Activated CD4-positive, alpha-beta T cell treated with anti-CD3 and anti-CD28 coated beads for 24 hours (primary cell): ENCODE measurements at regions not wholly inside any gene's neighbourhood (a gene's known extent, or its start where the extent isn't known, plus 50 kb on each side); places are given as distances from the start of the nearest gene placed in this dataset.
"Not testable (repeated sequence)": the region's sequence is repeated elsewhere in the genome, so short reads cannot be mapped to it uniquely, and the experiment has no call there.

ENCODE experiments used
- DNase-seq, 2 donors: peaks; one replicate each; pipeline ENCODE4 v3.0.0-alpha.2; 2020; ENCODE audit warnings: low read depth in 2 of 2

GRCh38 chr6:144532238-144532637, 247.1 kb downstream of the UTRN start:
- not testable (repeated sequence) for DNase-seq

- DNase-seq: no peak
Observed at GRCh38 chr6:144534180-144534579, 249.0 kb downstream of the UTRN start.

GRCh38 chr6:144535630-144536029, 250.5 kb downstream of the UTRN start:
- DNase-seq: no peak

- no peak for DNase-seq
Observed at GRCh38 chr6:144536079-144536478, 250.9 kb downstream of the UTRN start.

GRCh38 chr6:144543006-144543871, 258.1 kb downstream of the UTRN start:
- no peak for DNase-seq

GRCh38 chr6:144544266-144544830, 259.2 kb downstream of the UTRN start:
- DNase-seq: no peak

GRCh38 chr6:144546807-144547206, 261.7 kb downstream of the UTRN start:
- DNase-seq: no peak

GRCh38 chr6:144547409-144547808, 262.3 kb downstream of the UTRN start:
- no peak for DNase-seq

- DNase-seq: no peak
Observed at GRCh38 chr6:144548536-144548935, 263.4 kb downstream of the UTRN start.

- DNase-seq: no peak
Observed at GRCh38 chr6:144549837-144550747, 265.0 kb downstream of the UTRN start.

GRCh38 chr6:144551339-144551738, 266.2 kb downstream of the UTRN start:
- no peak for DNase-seq

- no peak for DNase-seq
Observed at GRCh38 chr6:144555066-144555465, 269.9 kb downstream of the UTRN start.

GRCh38 chr6:144559865-144560593, 274.9 kb downstream of the UTRN start:
- no peak for DNase-seq

GRCh38 chr6:144561455-144562043, 276.4 kb downstream of the UTRN start:
- no peak for DNase-seq

GRCh38 chr6:144564202-144564601, 279.1 kb downstream of the UTRN start:
- DNase-seq: no peak

GRCh38 chr6:144566868-144567615, 281.9 kb downstream of the UTRN start:
- DNase-seq: no peak

- no peak for DNase-seq
Observed at GRCh38 chr6:144568241-144568640, 283.1 kb downstream of the UTRN start.

- not testable (repeated sequence) for DNase-seq
Observed at GRCh38 chr6:144572541-144572940, 287.4 kb downstream of the UTRN start.

- DNase-seq: no peak
Observed at GRCh38 chr6:144574796-144575195, 289.7 kb downstream of the UTRN start.

- no peak for DNase-seq
Observed at GRCh38 chr6:144575327-144575726, 290.2 kb downstream of the UTRN start.
